ENCODE measurements at regions not wholly inside any gene's neighbourhood (a gene's known extent, or its start where the extent isn't known, plus 50 kb on each side); places are given as distances from the start of the nearest gene placed in this dataset.

DNA sequence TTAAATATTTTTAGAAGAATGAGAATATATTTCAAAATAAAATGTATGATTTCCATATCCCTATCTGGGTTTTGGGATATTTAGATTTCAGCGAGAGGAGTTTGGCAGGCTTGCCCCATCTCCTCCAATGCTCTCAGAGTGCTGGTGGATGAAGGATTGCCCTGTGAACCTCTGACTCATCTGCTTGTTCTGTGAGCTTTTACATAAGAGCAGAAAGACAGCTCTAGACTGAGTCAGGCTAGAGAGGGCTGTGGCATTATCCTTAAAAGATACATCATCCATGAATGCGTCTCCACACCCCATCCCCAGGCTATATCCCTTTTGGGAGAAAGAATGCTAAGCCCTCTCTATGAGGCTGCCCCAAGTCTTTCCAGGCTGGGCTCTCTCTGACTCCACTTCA lies 190.6 kb downstream of the TUBA3C start:
- ChIA-PET POLR2A (no interaction called here), CTCF (no interaction called here), RAD21 (ENCODE audit: low non-redundant PET in 1 of 2, low total read pairs in 2 of 2, uncharacterized antibody in 2 of 2, unreplicated experiment in 2 of 2) (no interaction called here)
- Histone ChIP-seq H3K36me3 (ENCODE audit: control insufficient read depth in 1 of 2, insufficient read depth in 2 of 2, low read length in 2 of 2) (no peaks in the 10 kb centered on the region), H3K9me3 (ENCODE audit: control insufficient read depth in 1 of 2, insufficient read depth in 1 of 2, low read depth in 1 of 2, low read length in 2 of 2) (peaks cover 18 to 39% of the 10 kb centered on the region in 2 experiments; a peak in 2 of 4 replicates), H3K4me3 (replicated peaks in 1 of 2; ENCODE audit: low read depth in 1 of 2, low read length in 2 of 2) (no peak overlapping the region), H3K27me3 (ENCODE audit: insufficient read depth, low read length) (no peaks in the 10 kb centered on the region), H3K79me2 (ENCODE audit: insufficient read depth, low read length) (no peaks in the 10 kb centered on the region), H4K20me1 (ENCODE audit: insufficient read depth) (no peaks in the 10 kb centered on the region), H3K9me2 (ENCODE audit: insufficient read depth) (no peaks in the 10 kb centered on the region), H2AFZ (ENCODE audit: low read depth, low read length, poor library complexity, severe bottlenecking) (no peak overlapping the region), H3K27ac (ENCODE audit: low read depth, low read length) (no peak overlapping the region), H3K4me1 (ENCODE audit: control insufficient read depth in 1 of 2, insufficient read depth in 2 of 2, low read length in 2 of 2) (no peaks in the 10 kb centered on the region), H3K9ac (ENCODE audit: low read length) (no peak overlapping the region), H3K4me2 (ENCODE audit: low read length) (no peak overlapping the region)
- BruUV-seq (replicated peaks), result no TSS peak
- TF ChIP-seq ZBTB33 (IDR thresholded peaks at IDR 0.05; ENCODE audit: extremely low read depth, insufficient replicate concordance, low read length), result no peak
- DNase-seq (ENCODE audit: low read depth, low spot score) (no peak), ATAC-seq (no peak)
- intact Hi-C loops (cut with micrococcal nuclease), result no loop called here

DNA sequence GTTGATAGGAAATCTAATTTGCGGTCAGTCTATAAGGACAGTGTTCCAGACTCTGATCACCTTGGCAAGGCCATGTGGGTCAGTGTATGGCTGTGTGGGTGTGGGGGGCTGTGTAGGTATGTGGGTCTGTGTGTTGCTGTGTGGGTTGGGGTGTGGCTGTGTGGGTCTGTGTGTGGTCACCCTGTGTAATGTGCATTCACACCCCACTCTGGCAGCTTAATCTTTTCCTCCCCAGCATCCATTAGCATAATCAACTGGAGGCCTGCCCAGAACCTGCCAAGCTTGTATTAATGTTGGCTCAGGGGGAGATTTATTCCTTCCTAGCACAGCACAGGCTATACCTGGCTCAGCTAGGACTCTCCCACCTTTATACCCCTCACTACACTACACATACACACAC lies 203.2 kb downstream of the TUBA3C start:
- H3K9me2 ChIP-seq (ENCODE audit: insufficient read depth), result no peaks in the 10 kb centered on the region
- no peak overlapping the region for H3K4me3 ChIP-seq (replicated peaks in 1 of 2; ENCODE audit: low read depth in 1 of 2, low read length in 2 of 2)
- ChIA-PET CTCF (no interaction called here), POLR2A (no interaction called here), RAD21 (ENCODE audit: low non-redundant PET in 1 of 2, low total read pairs in 2 of 2, uncharacterized antibody in 2 of 2, unreplicated experiment in 2 of 2) (no interaction called here)
- no peaks in the 10 kb centered on the region for H3K79me2 ChIP-seq (ENCODE audit: insufficient read depth, low read length)
- DNase-seq (ENCODE audit: low read depth, low spot score) (no peak), ATAC-seq (no peak)
- peaks cover 4 to 45% of the 10 kb centered on the region in 2 experiments; a peak in 2 of 4 replicates for H3K9me3 ChIP-seq (ENCODE audit: control insufficient read depth in 1 of 2, insufficient read depth in 1 of 2, low read depth in 1 of 2, low read length in 2 of 2)
- no TSS peak for BruUV-seq (replicated peaks)
- H2AFZ ChIP-seq (ENCODE audit: low read depth, low read length, poor library complexity, severe bottlenecking), result no peak overlapping the region
- no peak overlapping the region for H3K27ac ChIP-seq (ENCODE audit: low read depth, low read length)
- no peaks in the 10 kb centered on the region for H3K4me1 ChIP-seq (ENCODE audit: control insufficient read depth in 1 of 2, insufficient read depth in 2 of 2, low read length in 2 of 2)
- H3K36me3 ChIP-seq (ENCODE audit: control insufficient read depth in 1 of 2, insufficient read depth in 2 of 2, low read length in 2 of 2), result no peaks in the 10 kb centered on the region
- H3K27me3 ChIP-seq (ENCODE audit: insufficient read depth, low read length), result no peaks in the 10 kb centered on the region
- no peak overlapping the region for H3K9ac ChIP-seq (ENCODE audit: low read length)
- intact Hi-C loops (cut with micrococcal nuclease), result no loop called here
- no peak overlapping the region for H3K4me2 ChIP-seq (ENCODE audit: low read length)
- H4K20me1 ChIP-seq (ENCODE audit: insufficient read depth), result no peaks in the 10 kb centered on the region
- no peak for TF ChIP-seq EZH2phosphoT487 (IDR thresholded peaks at IDR 0.05; ENCODE audit: borderline replicate concordance)
- no peak for TF ChIP-seq ATF3 (IDR thresholded peaks at IDR 0.05)
- no peak for TF ChIP-seq CBX3 (IDR thresholded peaks at IDR 0.05; ENCODE audit: low read depth)
- TF ChIP-seq, protein P1, sequence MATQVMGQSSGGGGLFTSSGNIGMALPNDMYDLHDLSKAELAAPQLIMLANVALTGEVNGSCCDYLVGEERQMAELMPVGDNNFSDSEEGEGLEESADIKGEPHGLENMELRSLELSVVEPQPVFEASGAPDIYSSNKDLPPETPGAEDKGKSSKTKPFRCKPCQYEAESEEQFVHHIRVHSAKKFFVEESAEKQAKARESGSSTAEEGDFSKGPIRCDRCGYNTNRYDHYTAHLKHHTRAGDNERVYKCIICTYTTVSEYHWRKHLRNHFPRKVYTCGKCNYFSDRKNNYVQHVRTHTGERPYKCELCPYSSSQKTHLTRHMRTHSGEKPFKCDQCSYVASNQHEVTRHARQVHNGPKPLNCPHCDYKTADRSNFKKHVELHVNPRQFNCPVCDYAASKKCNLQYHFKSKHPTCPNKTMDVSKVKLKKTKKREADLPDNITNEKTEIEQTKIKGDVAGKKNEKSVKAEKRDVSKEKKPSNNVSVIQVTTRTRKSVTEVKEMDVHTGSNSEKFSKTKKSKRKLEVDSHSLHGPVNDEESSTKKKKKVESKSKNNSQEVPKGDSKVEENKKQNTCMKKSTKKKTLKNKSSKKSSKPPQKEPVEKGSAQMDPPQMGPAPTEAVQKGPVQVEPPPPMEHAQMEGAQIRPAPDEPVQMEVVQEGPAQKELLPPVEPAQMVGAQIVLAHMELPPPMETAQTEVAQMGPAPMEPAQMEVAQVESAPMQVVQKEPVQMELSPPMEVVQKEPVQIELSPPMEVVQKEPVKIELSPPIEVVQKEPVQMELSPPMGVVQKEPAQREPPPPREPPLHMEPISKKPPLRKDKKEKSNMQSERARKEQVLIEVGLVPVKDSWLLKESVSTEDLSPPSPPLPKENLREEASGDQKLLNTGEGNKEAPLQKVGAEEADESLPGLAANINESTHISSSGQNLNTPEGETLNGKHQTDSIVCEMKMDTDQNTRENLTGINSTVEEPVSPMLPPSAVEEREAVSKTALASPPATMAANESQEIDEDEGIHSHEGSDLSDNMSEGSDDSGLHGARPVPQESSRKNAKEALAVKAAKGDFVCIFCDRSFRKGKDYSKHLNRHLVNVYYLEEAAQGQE (IDR thresholded peaks at IDR 0.05; ENCODE audit: low read depth), result no peak
- no peak for TF ChIP-seq ELF1 (IDR thresholded peaks at IDR 0.05; ENCODE audit: borderline replicate concordance, low read depth)
- TF ChIP-seq CEBPB (IDR thresholded peaks at IDR 0.05; ENCODE audit: low read depth), result no peak
- no peak for TF ChIP-seq EGR1 (IDR thresholded peaks at IDR 0.05; ENCODE audit: low read depth)
- TF ChIP-seq POLR2A (IDR thresholded peaks at IDR 0.05; ENCODE audit: borderline replicate concordance, extremely low read depth, insufficient read depth, insufficient read length), result no peak
- TF ChIP-seq YY1 (IDR thresholded peaks at IDR 0.05; ENCODE audit: extremely low read depth, insufficient replicate concordance, low read depth, low read length), result no peak
- no peak for TF ChIP-seq FOSL1 (IDR thresholded peaks at IDR 0.05; ENCODE audit: low read depth)
- TF ChIP-seq, protein P2, sequence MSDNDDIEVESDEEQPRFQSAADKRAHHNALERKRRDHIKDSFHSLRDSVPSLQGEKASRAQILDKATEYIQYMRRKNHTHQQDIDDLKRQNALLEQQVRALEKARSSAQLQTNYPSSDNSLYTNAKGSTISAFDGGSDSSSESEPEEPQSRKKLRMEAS (IDR thresholded peaks at IDR 0.05), result no peak
- no peak for TF ChIP-seq ZFX (IDR thresholded peaks at IDR 0.05)
- no peak for TF ChIP-seq TCF7L2 (IDR thresholded peaks at IDR 0.05; ENCODE audit: borderline replicate concordance, extremely low read depth, insufficient read depth, insufficient read length)

Data from HCT116 (cell line).